Spleen (tissue), 11 donors: ENCODE measurements at regions not wholly inside any gene's neighbourhood (a gene's known extent, or its start where the extent isn't known, plus 50 kb on each side); places are given as distances from the start of the nearest gene placed in this dataset.

ENCODE experiments used
- DNase-seq: peaks from one replicate; pipeline ENCODE4 v3.0.0-alpha.2; 2020
- H3K27ac ChIP-seq, 8 donors: fragments of 200-600 bp; sonication (generic) in 7 of 8; 1 replicate in 4 of 8; 2 replicates in 4 of 8; pipeline versions ENCODE4 v1.5.0 to v1.8.0; 2016 to 2021; ENCODE audit warnings: inconsistent platforms in 4 of 8, mild to moderate bottlenecking in 4 of 8, moderate library complexity in 1 of 8
- H3K27me3 ChIP-seq, 7 donors: fragments of 200-600 bp; sonication (generic) in 6 of 7; replicated peaks in 1 of 7; 1 replicate in 4 of 7; 2 replicates in 3 of 7; pipeline versions ENCODE4 v1.5.0 to v1.8.0; 2016 to 2021; ENCODE audit warnings: inconsistent platforms in 3 of 7, mild to moderate bottlenecking in 1 of 7
- H3K36me3 ChIP-seq, 6 donors: fragments of 200-600 bp; sonication (generic) in 5 of 6; 1 replicate in 4 of 6; 2 replicates in 2 of 6; pipeline versions ENCODE4 v1.5.0 to v1.8.0; 2016 to 2021; ENCODE audit warnings: inconsistent platforms in 2 of 6
- H3K4me1 ChIP-seq, 6 donors: fragments of 200-600 bp; sonication (generic) in 5 of 6; 1 replicate in 3 of 6; 2 replicates in 3 of 6; pipeline versions ENCODE4 v1.5.0 to v1.8.0; 2016 to 2021; ENCODE audit warnings: inconsistent platforms in 3 of 6
- H3K4me3 ChIP-seq, 8 donors: fragments of 200-600 bp; sonication (generic) in 7 of 8; 1 replicate in 4 of 8; 2 replicates in 4 of 8; pipeline versions ENCODE4 v1.5.0 to v1.8.0; 2016 to 2021; ENCODE audit warnings: inconsistent platforms in 4 of 8, mild to moderate bottlenecking in 4 of 8, moderate library complexity in 2 of 8
- H3K9me3 ChIP-seq, 8 donors: fragments of 200-600 bp; sonication (generic) in 7 of 8; 1 replicate in 4 of 8; 2 replicates in 4 of 8; pipeline versions ENCODE4 v1.5.0 to v1.8.0; 2016 to 2021; ENCODE audit warnings: inconsistent platforms in 4 of 8
- POLR2A ChIP-seq, 3 donors: fragments of 450-650 bp; IDR thresholded peaks; one replicate each; pipeline ENCODE4 v1.5.1; 2017; ENCODE audit warnings: antibody characterized with exemption in 3 of 3, mild to moderate bottlenecking in 1 of 3
- POLR2AphosphoS5 ChIP-seq, 3 donors: sonication (generic); formaldehyde crosslinking; IDR thresholded peaks; one replicate each; pipeline ENCODE4 v1.5.1; 2017; ENCODE audit warnings: antibody characterized with exemption in 3 of 3
- WGBS, 5 donors: extraction: QIAGEN DNeasy Blood & Tissue Kit in 3 of 5; methylation state at CpG; one replicate each; pipeline versions ENCODE4 v1.1.5 to v1.1.7; 2013 to 2018; 5-methylcytosine and 5-hydroxymethylcytosine counted together
- intact Hi-C: fragments of 100-400 bp; cut with DNase I; formaldehyde crosslinking; loops from one replicate; pipeline ENCODE4 v1.15.0; 2023; ENCODE audit warnings: low total_unique reads
- TF ChIP-seq, protein P1 (sequence below), 11 experiments: fragments of 200-600 bp in 7 of 11; fragments of 450-650 bp in 4 of 11; sonication (generic) in 4 of 11; IDR thresholded peaks in 8 of 11; conservative IDR thresholded peaks in 3 of 11; 1 replicate in 7 of 11; 2 replicates in 4 of 11; pipeline versions ENCODE4 v1.4.0 to v1.8.0; 2016 to 2021; ENCODE audit warnings: antibody characterized with exemption in 11 of 11, inconsistent platforms in 4 of 11, mild to moderate bottlenecking in 1 of 11
- donor health status: healthy with polysubstance abuse.
- donor health status: DM: no; HTN: no; CAD: no; lungs with moderate emphysema.
- donor health status: DM: no; HTN: no; CAD: no.
- donor health status: Bipolar disorder and iron deficiency.
- donor health status: healthy.
- donor health status: DM: no; HTN: no; CAD: no.
- donor health status: DM: yes; HTN: yes; CAD: no.

DNA sequence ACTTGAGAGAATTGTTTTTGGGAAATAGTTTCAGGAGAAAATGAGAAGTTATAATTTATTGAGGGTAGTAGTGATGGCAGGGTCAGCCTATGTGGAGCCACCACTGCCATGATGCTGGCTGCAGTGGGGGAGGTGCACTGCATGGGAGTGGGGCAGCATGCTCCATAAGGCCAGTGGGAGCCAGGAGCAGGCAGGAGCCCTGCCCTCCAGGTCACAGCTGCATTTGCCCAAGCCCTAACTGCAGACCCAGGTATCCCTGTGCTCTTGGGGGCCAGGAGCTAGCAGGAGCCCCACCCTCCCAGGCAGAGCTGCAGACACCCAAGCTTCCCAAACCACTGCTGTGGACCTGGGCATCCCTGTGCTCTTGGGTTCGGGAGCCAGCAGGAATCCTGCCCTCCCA, 757.3 kb upstream of the CRIM1 start:
- no peak overlapping the region for H3K27ac ChIP-seq
- TF ChIP-seq, protein P1, sequence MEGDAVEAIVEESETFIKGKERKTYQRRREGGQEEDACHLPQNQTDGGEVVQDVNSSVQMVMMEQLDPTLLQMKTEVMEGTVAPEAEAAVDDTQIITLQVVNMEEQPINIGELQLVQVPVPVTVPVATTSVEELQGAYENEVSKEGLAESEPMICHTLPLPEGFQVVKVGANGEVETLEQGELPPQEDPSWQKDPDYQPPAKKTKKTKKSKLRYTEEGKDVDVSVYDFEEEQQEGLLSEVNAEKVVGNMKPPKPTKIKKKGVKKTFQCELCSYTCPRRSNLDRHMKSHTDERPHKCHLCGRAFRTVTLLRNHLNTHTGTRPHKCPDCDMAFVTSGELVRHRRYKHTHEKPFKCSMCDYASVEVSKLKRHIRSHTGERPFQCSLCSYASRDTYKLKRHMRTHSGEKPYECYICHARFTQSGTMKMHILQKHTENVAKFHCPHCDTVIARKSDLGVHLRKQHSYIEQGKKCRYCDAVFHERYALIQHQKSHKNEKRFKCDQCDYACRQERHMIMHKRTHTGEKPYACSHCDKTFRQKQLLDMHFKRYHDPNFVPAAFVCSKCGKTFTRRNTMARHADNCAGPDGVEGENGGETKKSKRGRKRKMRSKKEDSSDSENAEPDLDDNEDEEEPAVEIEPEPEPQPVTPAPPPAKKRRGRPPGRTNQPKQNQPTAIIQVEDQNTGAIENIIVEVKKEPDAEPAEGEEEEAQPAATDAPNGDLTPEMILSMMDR (IDR thresholded peaks at IDR 0.05 in 8 of 11, conservative IDR thresholded peaks at IDR 0.05 in 3 of 11), result no peak
- TF ChIP-seq POLR2AphosphoS5 (IDR thresholded peaks at IDR 0.05) (no peak), POLR2A (IDR thresholded peaks at IDR 0.05) (no peak)
- intact Hi-C loops, result no loop called here
- H3K27me3 ChIP-seq, result no peaks in the 10 kb centered on the region
- peaks cover 0 to 44% (median 22%) of the 10 kb centered on the region in 8 donors for H3K9me3 ChIP-seq
- no peaks in the 10 kb centered on the region for H3K36me3 ChIP-seq
- DNase-seq, result no peak
- 25 to 60% (median 48%) methylated on average over 1 of the region's 1 CpG; no CpG with 5 or more reads in 1 of the 5 donors for WGBS, 5 donors
- H3K4me1 ChIP-seq, result no peaks in the 10 kb centered on the region
- no peak overlapping the region for H3K4me3 ChIP-seq

DNA sequence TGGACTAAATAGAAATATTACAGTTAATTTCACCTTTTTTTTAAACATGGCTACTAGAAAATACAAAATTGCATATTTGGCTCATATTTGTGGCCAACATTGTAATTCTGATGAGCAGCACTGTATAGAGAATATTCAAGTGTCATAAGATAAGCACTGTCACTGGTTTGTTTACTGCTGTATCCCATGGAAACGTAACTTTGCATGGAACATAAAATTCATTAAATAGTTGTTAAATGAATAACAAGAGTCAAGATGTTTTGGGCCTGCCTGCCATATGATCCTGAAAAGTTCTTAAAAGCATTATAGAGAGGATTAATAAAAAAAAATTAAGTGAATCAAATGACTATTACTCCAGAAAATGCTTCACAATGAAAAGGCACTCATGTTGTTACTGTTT, 763.7 kb upstream of the CRIM1 start:
- Histone ChIP-seq H3K36me3 (no peaks in the 10 kb centered on the region), H3K4me3 (no peak overlapping the region), H3K27ac (no peak overlapping the region), H3K4me1 (no peaks in the 10 kb centered on the region), H3K27me3 (no peaks in the 10 kb centered on the region), H3K9me3 (peaks cover 0 to 30% (median 10%) of the 10 kb centered on the region in 8 donors)
- WGBS, 5 donors, result 71 to 89% (median 80%) methylated on average over 1 of the region's 1 CpG
- no peak for TF ChIP-seq POLR2A (IDR thresholded peaks at IDR 0.05)
- no peak for TF ChIP-seq POLR2AphosphoS5 (IDR thresholded peaks at IDR 0.05)
- TF ChIP-seq, protein P1 (IDR thresholded peaks at IDR 0.05 in 8 of 11, conservative IDR thresholded peaks at IDR 0.05 in 3 of 11), result no peak
- DNase-seq, result no peak
- intact Hi-C loops, result no loop called here

GRCh38 chr2:35585972-35586371, 769.6 kb upstream of the CRIM1 start:
- peaks cover 0 to 42% (median 23%) of the 10 kb centered on the region in 8 donors for H3K9me3 ChIP-seq
- no peaks in the 10 kb centered on the region for H3K27me3 ChIP-seq
- intact Hi-C loops, result no loop called here
- H3K4me1 ChIP-seq, result no peaks in the 10 kb centered on the region
- WGBS, 5 donors, result 78 to 91% (median 84%) methylated on average over 5 of the region's 5 CpGs
- H3K27ac ChIP-seq, result no peak overlapping the region
- H3K36me3 ChIP-seq, result no peaks in the 10 kb centered on the region
- no peak overlapping the region for H3K4me3 ChIP-seq
- DNase-seq, result no peak
- TF ChIP-seq POLR2AphosphoS5 (IDR thresholded peaks at IDR 0.05) (no peak), POLR2A (IDR thresholded peaks at IDR 0.05) (no peak)
- TF ChIP-seq, protein P1 (IDR thresholded peaks at IDR 0.05 in 8 of 11, conservative IDR thresholded peaks at IDR 0.05 in 3 of 11), result no peak

DNA sequence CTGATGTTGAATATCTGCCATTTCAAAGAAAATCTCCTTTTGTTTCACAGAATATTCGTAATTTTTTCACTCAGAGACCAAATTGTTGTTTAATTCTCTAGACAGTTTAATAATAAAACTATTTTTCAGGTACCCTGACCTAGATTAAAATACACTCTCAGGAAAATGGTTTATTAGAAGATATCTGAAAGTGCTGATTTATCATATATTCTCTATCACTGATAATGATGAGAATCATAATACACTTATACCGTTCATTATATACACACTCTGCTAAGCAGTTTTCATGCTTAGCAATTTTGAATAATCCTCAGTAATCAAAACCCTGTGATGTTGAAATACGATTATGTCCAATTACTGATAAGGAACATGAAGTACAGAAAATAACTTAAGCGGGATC, 772.9 kb upstream of the CRIM1 start:
- Histone ChIP-seq H3K27ac (no peak overlapping the region), H3K4me3 (no peak overlapping the region), H3K4me1 (no peaks in the 10 kb centered on the region), H3K27me3 (no peaks in the 10 kb centered on the region), H3K36me3 (no peaks in the 10 kb centered on the region), H3K9me3 (peaks cover 0 to 36% (median 23%) of the 10 kb centered on the region in 8 donors)
- WGBS, 5 donors, result 78 to 85% (median 81%) methylated on average over 4 of the region's 4 CpGs
- TF ChIP-seq POLR2AphosphoS5 (IDR thresholded peaks at IDR 0.05) (no peak), POLR2A (IDR thresholded peaks at IDR 0.05) (no peak)
- TF ChIP-seq, protein P1 (IDR thresholded peaks at IDR 0.05 in 8 of 11, conservative IDR thresholded peaks at IDR 0.05 in 3 of 11), result no peak
- no peak for DNase-seq
- intact Hi-C loops, result no loop called here
